Loucy (cell line): ENCODE measurements at regions not wholly inside any gene's neighbourhood (a gene's known extent, or its start where the extent isn't known, plus 50 kb on each side); places are given as distances from the start of the nearest gene placed in this dataset.
"Not testable (repeated sequence)": the region's sequence is repeated elsewhere in the genome, so short reads cannot be mapped to it uniquely, and the experiment has no call there.

Source experiments
- EZH2phosphoT487 ChIP-seq: fragments of 200-600 bp; IDR thresholded peaks from 2 replicates; pipeline ENCODE4 v1.6.1; 2018; ENCODE audit warnings: antibody characterized with exemption, mild to moderate bottlenecking, moderate library complexity, borderline replicate concordance
- TF ChIP-seq, protein P1 (sequence below): fragments of 200-600 bp; sonication (generic); conservative IDR thresholded peaks from 2 replicates; pipeline ENCODE4 v1.5.1; 2014; ENCODE audit warnings: mild to moderate bottlenecking, antibody characterized with exemption, low read length

DNA sequence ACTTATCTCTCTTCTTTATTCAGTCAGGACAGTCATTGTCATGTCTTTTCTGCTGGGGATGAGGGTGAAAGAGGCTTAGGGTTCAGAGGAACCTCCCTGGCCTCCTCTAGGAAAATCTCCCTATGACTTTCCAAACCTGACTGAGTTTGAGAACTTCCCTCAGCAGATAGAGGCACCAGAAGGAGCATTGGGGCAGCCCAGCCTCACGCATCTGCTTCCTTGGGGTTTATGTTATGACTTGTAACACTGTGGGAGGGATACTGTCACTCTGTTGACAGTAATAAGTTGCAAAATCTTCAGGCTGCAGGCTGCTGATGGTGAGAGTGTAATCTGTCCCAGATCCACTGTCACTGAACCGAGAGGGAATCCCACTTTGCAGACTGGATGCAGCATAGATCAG, 4842.6 kb upstream of the OR11H1 start:
- TF ChIP-seq, protein P1, sequence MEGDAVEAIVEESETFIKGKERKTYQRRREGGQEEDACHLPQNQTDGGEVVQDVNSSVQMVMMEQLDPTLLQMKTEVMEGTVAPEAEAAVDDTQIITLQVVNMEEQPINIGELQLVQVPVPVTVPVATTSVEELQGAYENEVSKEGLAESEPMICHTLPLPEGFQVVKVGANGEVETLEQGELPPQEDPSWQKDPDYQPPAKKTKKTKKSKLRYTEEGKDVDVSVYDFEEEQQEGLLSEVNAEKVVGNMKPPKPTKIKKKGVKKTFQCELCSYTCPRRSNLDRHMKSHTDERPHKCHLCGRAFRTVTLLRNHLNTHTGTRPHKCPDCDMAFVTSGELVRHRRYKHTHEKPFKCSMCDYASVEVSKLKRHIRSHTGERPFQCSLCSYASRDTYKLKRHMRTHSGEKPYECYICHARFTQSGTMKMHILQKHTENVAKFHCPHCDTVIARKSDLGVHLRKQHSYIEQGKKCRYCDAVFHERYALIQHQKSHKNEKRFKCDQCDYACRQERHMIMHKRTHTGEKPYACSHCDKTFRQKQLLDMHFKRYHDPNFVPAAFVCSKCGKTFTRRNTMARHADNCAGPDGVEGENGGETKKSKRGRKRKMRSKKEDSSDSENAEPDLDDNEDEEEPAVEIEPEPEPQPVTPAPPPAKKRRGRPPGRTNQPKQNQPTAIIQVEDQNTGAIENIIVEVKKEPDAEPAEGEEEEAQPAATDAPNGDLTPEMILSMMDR, result not testable (repeated sequence)
- TF ChIP-seq EZH2phosphoT487, result not testable (repeated sequence)
